RWPE1 (cell line): ENCODE measurements at regions not wholly inside any gene's neighbourhood (a gene's known extent, or its start where the extent isn't known, plus 50 kb on each side); places are given as distances from the start of the nearest gene placed in this dataset.

Experiments used
- CTCF ChIA-PET: fragments of 350-600 bp; sonication (Branson Sonifier 250); formaldehyde crosslinking; extraction: SDS; loops from one replicate; lab custom pipeline; 2021; lab: Yijun Ruan, JAX
- POLR2A ChIA-PET: fragments of 400-600 bp; formaldehyde crosslinking; extraction: SDS; loops from one replicate; lab custom pipeline; 2020; ENCODE audit warnings: antibody characterized with exemption; ENCODE audit not compliant: low non-redundant PET; lab: Yijun Ruan, JAX
- DNase-seq: peaks from one replicate; pipeline ENCODE4 v3.0.0; 2012; ENCODE audit warnings: low spot score
- H3K27ac ChIP-seq: fragments of 450-650 bp; 2 replicates; pipeline ENCODE4 v1.5.1; 2017
- CTCF ChIP-seq: fragments of 450-650 bp; conservative IDR thresholded peaks from 2 replicates; pipeline ENCODE4 v1.5.1; 2017; ENCODE audit warnings: low read depth, mild to moderate bottlenecking

GRCh38 chr3:88225326-88226008 is 75.7 kb downstream of the C3orf38 start:
- POLR2A ChIA-PET = no interaction called here
- no peak for DNase-seq
- TF ChIP-seq CTCF = no peak
- CTCF ChIA-PET = no interaction called here
- no peak overlapping the region for H3K27ac ChIP-seq

GRCh38 chr3:88226910-88227309 is 77.2 kb downstream of the C3orf38 start:
- DNase-seq = no peak
- ChIA-PET CTCF (no interaction called here), POLR2A (no interaction called here)
- H3K27ac ChIP-seq = no peak overlapping the region
- TF ChIP-seq CTCF = no peak

- DNase-seq = no peak
- POLR2A ChIA-PET = no interaction called here
- CTCF ChIA-PET = no interaction called here
- no peak overlapping the region for H3K27ac ChIP-seq
- TF ChIP-seq CTCF = no peak
These were observed 80.9 kb downstream of the C3orf38 start for GRCh38 chr3:88230638-88231037.

GRCh38 chr3:88231207-88231606 is 81.4 kb downstream of the C3orf38 start:
- ChIA-PET POLR2A (no interaction called here), CTCF (no interaction called here)
- TF ChIP-seq CTCF = no peak
- no peak overlapping the region for H3K27ac ChIP-seq
- peak; percentile 4 for DNase-seq

GRCh38 chr3:88231632-88232031 is 81.9 kb downstream of the C3orf38 start:
- no peak for DNase-seq
- CTCF ChIA-PET = no interaction called here
- no peak overlapping the region for H3K27ac ChIP-seq
- POLR2A ChIA-PET = no interaction called here
- TF ChIP-seq CTCF = no peak

GRCh38 chr3:88235102-88235501 is 85.3 kb downstream of the C3orf38 start:
- DNase-seq = peak; percentile 4
- TF ChIP-seq CTCF = no peak
- ChIA-PET CTCF (no interaction called here), POLR2A (no interaction called here)
- no peak overlapping the region for H3K27ac ChIP-seq
